C4-2B (cell line): ENCODE measurements at regions not wholly inside any gene's neighbourhood (a gene's known extent, or its start where the extent isn't known, plus 50 kb on each side); places are given as distances from the start of the nearest gene placed in this dataset.

Experiments
- H3K27ac ChIP-seq: fragments of 450-650 bp; 2 replicates; pipeline ENCODE4 v1.5.1; 2017
- ZFX ChIP-seq: fragments of 450-650 bp; IDR thresholded peaks from 2 replicates; pipeline ENCODE4 v1.6.1; 2017
- TF ChIP-seq, protein P1 (sequence below): fragments of 450-650 bp; conservative IDR thresholded peaks from 2 replicates; pipeline ENCODE4 v1.5.1; 2017; ENCODE audit warnings: mild to moderate bottlenecking

DNA sequence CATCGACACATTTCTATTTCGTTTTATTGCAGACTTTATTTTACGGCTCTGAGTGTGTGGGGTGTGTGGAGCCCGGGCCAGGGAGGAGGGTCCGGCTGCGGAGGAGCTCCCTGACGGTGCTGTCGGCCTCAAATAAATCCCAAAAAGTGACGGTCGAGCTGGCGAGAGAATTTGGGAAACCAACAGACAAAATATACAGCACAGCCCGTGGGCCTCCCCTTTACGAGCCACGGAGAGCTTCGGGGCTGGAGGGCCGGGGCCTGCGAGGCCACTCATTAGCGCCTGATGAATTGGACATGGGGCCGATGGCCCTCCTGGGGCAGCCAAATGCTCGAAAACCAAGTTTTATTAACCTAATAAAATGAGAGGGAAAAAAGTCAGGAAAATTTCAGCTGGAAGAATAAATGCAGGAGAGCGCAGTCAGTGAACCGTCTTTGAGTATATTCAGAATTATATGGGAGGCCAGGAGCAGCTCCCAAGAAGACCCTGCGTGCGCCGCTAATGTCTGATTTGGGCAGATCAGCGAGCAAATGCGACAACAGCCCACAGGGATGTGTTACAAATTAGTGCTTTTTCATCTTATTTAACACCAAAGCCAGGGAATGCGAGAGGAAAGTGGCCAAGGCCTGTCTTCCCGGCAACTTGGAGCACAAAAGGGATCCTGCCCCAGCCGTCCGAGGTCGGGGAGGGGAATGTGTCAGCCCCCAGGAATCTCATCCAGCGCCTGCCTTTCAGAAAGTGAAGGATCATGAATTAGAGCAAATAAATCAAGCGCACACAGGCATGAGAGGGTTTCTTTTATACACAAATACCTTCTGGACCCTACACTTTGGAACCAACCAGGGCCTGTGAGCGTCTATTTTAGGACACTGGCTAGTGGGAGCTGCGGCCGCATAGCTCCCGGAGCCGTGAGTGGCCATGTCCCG lies 249.1 kb downstream of the C16orf95 start:
- H3K27ac ChIP-seq: no peak overlapping the region
- TF ChIP-seq, protein P1, sequence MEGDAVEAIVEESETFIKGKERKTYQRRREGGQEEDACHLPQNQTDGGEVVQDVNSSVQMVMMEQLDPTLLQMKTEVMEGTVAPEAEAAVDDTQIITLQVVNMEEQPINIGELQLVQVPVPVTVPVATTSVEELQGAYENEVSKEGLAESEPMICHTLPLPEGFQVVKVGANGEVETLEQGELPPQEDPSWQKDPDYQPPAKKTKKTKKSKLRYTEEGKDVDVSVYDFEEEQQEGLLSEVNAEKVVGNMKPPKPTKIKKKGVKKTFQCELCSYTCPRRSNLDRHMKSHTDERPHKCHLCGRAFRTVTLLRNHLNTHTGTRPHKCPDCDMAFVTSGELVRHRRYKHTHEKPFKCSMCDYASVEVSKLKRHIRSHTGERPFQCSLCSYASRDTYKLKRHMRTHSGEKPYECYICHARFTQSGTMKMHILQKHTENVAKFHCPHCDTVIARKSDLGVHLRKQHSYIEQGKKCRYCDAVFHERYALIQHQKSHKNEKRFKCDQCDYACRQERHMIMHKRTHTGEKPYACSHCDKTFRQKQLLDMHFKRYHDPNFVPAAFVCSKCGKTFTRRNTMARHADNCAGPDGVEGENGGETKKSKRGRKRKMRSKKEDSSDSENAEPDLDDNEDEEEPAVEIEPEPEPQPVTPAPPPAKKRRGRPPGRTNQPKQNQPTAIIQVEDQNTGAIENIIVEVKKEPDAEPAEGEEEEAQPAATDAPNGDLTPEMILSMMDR: no peak
- no peak for TF ChIP-seq ZFX

DNA sequence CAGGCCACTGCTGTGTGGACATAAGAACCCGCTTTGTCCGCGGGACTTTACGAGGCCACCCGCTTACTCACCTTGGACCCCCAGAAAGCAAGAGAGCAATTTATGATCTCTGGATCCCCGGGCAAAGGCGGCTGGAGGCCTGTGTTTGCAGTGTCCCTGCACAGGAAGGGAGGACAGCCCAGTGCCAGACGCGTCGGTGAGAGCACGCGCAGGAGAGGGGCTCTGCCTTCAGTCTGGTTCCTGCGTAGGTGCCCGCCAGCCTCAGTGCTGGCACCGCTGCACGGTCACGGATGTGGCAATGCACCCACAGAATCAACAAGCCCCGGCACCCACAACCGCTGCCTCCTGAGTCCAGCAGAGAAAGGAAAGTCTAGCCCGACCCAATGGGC lies 248.4 kb downstream of the C16orf95 start:
- no peak overlapping the region for H3K27ac ChIP-seq
- TF ChIP-seq ZFX: no peak
- TF ChIP-seq, protein P1: no peak

DNA sequence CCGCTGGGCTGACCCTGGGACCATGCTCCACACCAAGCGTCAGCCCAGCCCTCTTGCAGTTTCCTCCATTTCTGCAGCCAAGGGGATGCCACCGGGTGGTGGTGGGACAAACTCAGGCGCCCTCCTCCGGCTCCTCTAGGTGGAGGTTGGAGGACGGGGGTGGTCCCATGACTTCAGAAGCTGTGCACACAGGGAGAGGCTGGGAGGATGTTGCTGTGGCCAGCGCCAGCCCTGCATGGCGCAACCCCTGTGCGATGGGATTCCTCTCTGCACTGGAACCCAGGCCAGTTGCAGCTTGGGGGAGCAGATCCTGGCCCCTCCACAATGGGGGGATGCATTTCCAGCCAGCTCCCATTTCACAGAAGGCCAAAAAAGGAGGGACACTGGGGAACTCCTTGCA lies 246.5 kb downstream of the C16orf95 start:
- no peak overlapping the region for H3K27ac ChIP-seq
- TF ChIP-seq ZFX: no peak
- TF ChIP-seq, protein P1: no peak

DNA sequence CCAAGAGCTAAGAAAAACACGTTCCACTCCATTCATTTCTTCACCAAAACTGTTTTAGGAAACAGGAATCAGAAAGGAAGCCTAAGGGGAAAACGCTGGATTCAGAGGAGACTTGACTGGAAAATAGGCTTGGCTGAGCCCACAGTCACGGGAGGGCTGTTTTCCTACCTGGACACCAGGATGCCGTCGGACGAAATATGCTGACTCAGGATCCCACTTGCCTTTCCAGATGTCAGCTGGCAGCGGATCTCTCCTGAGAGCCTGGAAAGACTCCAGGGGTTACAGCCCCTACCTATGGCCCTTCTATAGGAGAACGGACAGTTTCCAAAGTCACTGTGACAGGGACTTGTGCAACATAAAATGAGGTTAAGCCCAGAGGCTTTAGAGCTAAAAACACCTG lies 245.1 kb downstream of the C16orf95 start:
- TF ChIP-seq, protein P1: no peak
- no peak for TF ChIP-seq ZFX
- H3K27ac ChIP-seq: no peak overlapping the region

DNA sequence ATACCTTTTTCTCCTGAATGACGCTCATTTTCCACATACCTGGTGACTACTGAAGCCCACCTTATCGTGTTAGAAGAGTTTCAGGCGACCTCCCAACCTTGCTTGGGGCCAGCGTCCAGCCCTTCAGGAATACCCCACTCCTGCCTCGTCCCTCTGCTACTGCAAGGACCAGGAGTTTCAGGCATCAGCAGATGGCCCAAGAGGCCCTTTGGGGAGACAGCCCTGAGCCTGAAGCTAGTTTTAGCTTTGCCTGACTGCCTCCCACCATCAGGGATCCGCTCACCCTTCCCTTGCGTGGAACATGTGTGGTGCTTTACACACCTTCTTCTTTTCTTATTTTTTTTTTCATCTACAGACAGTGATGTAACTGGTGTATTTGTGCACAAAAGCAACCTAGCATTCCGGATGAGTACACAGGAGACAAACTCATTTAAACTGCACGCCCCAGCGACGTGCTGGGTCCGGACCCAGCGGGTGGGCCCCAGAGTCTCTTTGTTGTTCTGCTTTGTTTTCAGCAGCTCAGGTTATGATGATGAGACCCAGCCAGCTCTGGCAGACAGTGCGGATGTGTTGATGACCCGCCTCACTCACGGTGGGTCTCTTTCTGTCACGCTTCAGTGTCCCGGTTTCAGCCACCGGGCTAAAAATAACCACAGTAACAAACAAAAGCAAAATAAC lies 242.4 kb downstream of the C16orf95 start:
- TF ChIP-seq, protein P1: no peak
- TF ChIP-seq ZFX: no peak

DNA sequence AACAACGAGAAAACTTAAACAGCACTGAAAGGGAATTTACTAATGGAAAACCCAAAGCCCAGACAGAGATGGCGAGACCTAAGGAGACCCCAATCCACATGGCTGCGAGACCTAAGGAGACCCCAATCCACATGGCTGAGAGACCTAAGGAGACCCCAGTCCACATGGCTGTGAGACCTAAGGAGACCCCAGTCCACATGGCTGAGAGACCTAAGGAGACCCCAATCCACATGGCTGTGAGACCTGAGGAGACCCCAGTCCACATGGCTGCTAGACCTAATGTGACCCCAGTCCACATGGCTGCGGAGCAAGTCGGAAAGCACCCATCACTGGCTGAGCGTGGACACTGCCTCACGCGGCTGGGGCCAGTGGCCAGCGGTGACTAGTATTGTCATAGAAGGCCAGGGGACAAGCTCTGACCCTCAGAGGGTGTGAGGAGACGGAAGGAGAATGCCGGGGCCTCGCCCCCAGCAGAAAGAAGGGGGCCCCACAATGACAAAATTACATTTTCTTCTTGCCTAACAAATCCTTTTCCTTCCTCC lies 241.8 kb downstream of the C16orf95 start:
- TF ChIP-seq ZFX: no peak
- TF ChIP-seq, protein P1: no peak
- H3K27ac ChIP-seq: no peak overlapping the region

More for the DNA sequence above, 242.4 kb downstream of the C16orf95 start:
- no peak overlapping the region for H3K27ac ChIP-seq
